CD4-positive, alpha-beta T cell treated with Interleukin-4 for 1 hour (primary cell): ENCODE measurements at regions not wholly inside any gene's neighbourhood (a gene's known extent, or its start where the extent isn't known, plus 50 kb on each side); places are given as distances from the start of the nearest gene placed in this dataset.

Experiments used
- DNase-seq, 2 donors: peaks; one replicate each; pipeline ENCODE4 v3.0.0-alpha.2; 2020 to 2022

DNA sequence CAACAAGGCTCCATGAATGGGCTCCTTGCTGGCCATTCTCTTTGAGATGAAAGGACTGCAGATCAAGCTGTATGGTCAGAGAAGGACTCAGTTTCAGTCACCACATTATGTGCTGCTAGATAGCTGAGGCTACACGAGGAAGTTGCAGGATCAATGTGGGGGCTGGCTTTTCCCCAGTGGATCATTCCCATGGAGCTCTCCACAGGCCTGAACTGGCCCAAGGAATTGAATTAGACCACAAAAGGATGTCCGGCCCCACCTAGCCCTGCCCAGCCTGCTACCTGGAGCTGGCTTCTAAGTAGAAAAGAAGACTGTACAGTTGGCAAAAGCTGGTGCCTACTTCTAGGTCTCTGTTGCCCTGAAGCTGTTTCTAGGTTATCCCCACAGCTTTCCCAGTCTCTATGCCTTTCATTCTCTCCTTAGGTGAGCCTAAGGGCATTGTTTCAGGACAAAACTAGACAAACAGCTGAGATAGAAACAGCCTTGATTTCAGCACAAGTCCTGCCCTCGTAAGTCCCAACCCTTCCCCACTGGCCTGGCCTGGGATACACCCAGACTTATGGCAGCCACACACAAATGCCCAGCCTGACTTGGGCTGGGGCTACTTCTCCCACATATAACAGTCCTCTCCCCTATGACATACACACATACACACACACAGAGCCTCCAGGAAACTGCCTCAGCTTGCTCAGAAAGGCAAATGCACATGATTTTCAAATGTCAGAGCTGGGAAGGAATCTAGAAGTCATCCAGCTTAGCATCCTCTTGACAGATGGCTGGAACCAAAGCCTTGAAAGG is 129.1 kb upstream of the NCAM1 start:
- no peak for DNase-seq

DNA sequence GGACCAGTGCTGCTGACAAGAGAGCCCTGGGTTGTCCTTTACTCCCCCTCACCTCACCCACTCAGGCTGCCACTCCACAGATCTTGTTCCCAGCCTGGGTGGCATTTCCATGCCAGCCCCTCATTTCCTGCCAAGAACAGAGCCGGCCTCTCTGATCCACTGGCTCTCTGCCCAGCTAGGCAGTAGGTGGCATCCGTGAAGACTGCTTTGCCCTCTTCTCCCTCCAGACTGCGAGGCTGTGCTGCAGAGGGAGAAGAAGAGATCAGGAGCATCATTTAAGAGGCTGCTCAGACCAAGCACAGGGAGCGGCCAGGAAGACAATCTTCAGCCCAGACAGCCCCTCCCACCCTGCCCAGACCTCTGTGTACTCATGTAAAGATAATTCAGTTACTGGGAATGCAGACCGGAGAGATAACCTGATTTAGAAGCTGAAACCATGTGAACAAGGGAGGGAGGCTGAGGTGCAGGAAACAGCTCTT is 126.9 kb upstream of the NCAM1 start:
- no peak for DNase-seq

DNA sequence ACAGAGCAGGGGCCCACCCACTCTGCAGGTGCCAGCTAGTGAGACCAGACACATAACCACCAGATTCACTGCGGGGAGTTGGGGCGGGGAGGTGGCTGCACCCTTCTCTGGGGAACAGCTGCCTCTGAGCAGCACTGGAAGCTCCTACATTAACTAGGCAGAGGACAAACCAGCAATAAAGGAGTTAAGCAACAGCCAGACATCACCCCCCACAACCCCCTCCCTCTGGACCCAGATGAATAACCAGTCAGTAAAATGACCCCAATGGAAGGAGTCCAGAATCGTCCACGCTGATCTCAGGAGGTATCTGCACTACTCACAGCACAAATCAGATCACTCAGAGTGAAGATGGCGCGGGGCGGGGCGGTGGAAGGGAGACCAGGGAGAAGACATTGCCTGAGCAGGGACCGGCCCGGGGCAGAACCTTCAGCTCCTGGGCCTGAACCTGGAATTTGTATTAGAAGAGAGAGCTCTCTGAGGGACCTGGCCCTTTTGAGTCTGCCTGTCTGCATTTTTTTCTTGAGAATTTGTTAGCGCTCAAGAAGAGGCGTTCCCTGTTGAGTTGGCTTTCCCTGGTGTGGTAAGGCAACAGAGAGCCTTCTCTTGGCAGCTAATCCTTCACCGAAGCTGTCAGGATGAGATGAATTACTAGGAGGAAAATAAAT is 125.5 kb upstream of the NCAM1 start:
- no peak for DNase-seq

DNA sequence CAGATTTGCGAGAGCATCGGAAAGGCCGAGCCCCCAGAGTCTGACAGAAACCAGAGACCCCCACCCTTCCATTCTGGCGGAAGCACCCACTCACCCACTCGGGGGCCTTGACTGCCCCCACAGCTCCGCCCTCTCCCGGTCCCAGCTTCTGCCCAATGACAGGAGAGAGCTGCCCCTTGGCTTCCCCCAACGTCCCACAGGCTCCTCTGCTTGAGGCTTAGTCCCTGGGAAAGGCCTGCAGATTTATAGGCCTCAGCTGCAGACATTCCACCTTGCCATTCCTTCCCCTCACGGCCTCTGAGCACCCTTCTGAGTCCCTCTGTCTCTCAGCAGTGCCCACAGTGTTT is 125.0 kb upstream of the NCAM1 start:
- no peak for DNase-seq

DNA sequence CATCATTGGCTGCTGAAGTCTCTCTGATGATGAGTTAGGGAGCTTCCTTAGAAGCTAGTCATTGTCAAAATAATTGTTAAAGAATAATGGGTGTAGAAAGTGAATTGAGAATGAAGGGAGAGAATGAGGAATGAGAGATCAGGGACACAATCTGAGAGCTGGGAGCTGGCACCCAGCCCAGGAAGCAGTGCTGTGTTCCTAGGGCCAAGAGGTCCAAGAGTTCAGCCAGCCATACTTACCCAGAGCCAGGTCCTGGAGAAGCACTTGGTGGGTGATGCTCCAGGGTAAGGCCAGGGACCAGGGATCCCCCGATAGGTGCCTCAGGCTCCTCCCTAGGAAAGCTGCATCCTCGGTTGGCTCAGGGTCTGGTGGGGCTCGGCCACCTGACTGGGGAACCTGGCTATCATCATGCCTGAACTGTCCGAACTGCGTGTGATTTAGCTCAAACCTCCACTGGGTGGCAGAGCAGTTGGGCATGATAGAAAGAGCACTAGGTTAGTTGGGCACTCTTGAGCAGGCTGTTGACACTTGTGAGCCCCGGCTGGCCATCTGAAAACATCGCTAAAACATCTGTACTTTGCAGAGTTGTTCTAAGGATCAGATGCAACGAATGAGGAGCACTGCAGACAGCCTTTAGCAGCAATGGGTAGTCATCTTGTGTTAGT is 123.9 kb upstream of the NCAM1 start:
- DNase-seq = no peak

DNA sequence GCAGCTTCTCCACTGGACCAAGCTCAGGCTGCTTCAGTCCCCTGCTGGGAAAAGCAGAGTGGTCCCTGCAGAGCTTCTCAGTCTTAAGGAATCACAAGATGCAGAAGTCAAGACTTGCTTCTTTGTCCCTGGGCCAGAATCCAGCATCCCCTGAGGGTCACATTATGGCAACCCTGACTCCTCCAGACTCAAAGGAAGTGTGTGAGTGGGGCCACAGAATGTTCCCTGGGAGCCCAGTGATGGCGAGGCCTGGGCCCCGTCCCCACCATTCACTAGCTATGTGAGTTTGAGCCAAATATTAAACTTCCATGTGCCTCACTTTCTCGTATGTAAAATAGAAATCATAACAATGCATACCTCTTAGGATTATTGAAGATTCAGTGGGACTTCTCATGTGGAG is 122.2 kb upstream of the NCAM1 start:
- no peak for DNase-seq

DNA sequence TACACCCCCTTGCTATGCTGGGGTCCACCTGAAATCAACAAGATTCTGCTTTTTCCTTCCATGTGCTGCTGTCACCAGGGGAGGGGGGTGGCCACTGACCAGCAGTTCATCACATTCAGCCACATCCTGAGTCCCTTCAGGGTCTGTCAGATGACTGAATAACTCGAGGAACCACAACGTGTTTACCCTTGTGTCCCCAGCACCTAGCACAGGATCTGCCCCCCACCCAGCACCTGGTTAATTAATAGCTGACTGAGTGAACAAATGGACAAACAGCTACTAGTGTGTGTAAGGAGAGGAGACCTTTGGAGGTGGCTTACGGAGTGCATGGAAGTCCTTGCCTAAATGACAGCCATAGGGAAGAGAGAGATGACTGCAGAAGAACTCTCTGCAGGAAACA is 119.5 kb upstream of the NCAM1 start:
- no peak for DNase-seq

DNA sequence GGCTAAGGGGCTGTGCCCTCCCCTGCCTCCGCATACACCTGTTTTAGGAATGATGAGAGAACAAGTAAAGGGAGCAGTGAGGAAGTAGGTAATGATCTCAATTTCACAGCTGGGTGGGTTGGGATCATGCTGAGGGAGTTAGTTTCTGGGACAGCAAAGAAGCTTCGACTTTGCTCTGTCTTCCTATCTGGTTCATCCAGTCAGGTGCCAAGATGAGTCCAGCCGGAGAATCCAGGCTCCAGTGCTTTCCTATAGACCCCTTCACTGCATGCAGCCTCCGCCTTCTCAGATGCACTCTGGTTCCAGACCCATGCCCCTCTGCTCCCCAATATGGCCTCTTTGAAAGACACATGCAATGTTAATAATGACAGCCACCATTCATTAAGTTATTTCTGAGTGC is 119.1 kb upstream of the NCAM1 start:
- no peak for DNase-seq

DNA sequence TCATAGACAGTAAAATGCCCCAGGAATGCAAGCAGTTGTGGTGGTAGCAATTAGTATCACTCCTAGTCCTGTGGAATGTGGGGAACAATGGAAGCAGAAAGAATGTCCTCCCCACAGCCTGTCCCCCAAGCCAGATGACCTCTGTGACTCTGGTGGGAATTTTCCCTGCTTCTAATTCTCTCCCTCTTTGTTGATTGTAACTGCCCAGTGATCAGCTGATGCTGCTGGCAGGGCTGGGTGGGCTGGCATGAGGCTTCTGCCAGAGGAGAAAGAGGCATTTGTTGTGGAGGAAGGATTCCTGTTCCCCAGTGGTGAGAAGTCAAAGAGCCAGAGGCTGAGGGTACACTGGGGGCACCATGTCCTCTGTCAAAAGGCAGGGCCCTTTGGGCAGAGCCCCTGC is 116.7 kb upstream of the NCAM1 start:
- no peak for DNase-seq

DNA sequence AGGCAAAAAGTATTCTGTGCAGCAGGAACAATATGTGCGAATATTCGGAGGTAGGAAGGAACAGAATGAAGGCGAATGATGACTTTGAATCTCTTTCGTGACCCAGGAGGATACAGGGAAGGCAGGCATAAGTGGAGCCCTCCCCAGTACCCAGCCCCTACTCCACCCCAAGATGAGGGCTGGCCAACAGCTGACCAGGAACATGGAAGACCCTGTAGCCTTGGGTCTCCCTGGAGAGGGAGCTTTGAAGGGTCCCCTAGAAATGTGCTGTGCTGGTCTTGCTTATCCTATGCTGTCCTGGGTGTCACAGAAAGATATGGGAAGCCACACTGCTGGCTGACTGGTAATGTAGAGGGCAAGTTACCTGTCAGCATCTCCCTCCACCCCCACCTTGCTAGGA is 113.7 kb upstream of the NCAM1 start:
- no peak for DNase-seq

DNA sequence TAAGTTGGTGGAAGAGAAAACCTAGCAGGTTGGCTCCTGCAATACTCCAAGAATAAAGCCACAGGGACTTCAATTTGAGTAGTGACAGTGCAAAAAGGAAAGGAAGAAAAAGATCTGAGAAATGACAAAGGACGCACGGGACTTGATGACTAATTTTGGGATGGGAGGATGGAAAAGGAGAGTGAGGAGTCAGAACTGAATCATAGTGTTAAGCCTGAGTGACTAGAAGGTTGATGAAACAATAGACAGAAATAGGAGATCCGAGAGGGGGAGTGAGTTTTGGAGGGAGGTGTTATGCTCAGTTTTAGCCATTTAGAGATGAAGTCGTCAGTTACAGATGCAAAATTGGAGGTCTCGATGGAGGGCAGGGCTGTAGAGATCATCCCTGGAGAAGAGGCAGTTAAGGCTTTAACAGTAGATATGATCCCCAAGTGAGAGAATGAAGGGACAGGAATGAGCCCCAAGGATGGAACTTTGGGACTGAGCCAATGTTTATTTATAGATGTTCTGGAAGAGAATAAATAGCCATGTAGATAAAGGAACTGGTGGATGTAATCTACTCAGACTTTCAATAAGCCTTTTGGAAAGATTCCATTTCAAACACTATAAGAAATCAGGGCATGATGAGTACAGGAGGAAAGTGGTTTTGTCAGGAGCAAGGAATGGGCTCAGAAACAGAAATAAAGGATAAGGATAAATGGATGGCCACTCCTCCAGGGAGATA is 108.9 kb upstream of the NCAM1 start:
- DNase-seq = no peak

DNA sequence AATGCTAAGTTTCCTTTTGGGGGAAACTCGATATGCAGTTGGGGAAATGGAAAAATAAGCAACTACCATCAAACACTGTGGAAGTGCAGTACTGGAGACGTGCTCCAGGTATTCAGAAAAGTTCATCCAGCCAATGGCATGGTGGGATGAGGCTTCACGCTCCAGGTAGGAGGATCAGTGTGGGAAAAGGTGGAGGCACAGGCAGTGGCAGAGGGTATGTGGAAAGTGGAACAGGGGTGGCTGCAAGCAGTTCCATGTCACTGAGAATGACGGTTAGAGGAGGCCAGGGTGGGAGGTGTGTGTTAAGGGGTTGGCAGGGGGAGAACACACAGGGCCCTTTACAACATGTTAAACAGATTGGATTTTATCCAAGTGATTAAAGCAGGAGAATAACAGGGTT is 105.1 kb upstream of the NCAM1 start:
- DNase-seq = no peak

DNA sequence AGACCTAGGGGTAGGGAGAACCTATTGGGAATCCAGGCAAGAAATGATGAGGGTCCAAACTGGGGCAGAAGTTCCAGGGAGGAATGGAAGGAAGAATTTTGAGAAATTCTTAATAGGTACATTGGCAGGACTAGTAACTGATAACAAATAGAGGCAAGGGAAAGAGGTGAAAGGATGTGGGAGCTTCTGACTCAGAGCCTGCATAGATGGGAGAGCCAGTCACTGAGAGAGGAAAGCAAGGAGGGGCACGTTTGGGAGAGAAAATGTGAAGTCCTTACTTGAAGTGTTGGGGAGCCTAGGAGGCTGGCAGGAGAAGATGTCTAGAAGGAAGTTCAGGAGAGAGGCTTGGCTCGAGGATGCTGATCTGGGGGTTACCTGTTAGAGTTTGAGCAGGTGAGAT is 104.6 kb upstream of the NCAM1 start:
- no peak for DNase-seq

DNA sequence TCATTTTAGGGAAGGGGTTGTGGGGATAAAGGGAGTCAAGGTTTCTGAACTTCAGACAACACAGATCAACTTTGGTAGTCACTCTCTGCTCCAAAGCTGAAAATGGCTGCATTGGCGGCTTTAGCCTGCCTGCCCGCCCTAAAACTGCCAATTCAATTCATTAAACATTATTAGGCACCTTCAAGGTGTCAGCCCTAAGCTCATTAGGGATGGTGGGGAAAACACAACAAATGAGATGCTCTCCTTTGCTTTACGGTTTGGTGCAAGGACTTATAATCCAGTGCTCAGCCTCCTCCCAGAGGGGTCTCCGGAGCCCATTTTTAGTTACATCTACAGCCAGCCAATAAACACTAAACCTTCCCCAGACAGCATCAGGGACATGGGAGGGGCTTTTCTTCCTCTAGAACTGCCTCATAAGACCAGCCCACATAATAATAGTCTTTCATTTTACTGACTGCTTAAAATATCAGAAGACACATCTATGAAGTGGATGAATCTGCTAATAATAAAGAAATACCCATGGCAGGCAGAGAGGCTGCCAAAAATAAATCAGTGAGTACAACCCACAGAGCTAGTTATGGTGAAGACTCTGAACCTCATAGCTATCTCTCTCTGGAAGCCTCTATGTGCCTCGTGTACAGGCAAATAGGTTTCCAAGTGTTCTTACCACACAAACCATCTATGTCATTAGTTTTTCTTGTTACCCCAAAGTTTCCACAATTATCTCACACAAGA is 102.8 kb upstream of the NCAM1 start:
- DNase-seq = no peak

DNA sequence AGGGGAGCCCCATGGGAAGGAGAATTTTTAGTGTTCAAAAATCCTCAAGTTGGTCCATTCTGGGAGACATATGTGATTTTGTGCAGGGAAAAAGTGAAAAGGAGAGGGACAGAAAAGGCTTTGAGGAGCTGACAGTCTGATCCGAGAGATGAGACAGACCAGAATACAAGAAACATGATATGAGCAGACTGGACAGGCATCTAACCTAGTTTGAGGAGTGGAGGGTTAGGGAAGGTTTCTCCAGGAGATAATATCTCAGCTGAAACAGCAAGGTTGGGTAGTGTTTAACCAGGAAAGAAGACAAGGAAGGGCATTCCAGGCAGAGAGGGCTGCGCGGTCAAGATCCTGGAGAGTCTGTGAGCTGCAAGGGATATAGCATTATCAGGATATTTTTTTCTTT is 101.4 kb upstream of the NCAM1 start:
- no peak for DNase-seq

DNA sequence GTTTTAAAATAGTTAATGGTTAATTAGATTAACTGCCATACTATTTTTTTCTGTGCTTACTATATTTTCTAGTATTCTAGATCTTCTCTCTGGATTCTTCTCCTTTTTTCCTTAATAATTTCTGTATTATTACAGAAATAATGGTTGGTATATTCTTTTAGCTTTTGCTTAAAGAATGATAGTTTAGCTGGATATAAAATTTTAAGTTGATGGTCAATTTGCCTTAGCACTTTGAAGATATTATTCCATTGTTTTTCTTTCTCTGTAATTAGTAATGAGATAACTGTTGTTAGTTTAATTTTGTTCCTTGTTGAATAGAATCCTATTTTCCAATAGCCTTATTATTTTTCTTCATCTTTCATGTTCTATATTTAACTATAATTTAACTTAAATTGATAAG is 99.9 kb upstream of the NCAM1 start:
- no peak for DNase-seq

DNA sequence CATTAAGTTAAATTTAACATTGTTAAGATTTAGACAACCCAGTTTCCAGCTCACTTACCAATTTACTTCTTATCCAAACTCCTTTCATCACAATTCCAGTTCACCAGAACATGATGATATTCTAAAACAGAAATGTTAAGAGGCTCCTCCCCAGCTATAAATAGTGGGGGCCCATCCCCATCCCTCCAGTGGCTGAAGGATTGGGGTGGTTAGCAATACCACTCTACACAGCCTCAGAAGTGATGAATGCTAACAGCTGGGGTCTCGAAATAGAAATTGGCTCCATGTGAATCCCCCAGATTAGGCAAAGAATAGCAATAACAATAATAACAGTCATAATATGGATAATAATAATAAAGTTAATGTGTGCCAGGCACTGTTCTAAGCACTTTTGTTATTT is 97.9 kb upstream of the NCAM1 start:
- no peak for DNase-seq

DNA sequence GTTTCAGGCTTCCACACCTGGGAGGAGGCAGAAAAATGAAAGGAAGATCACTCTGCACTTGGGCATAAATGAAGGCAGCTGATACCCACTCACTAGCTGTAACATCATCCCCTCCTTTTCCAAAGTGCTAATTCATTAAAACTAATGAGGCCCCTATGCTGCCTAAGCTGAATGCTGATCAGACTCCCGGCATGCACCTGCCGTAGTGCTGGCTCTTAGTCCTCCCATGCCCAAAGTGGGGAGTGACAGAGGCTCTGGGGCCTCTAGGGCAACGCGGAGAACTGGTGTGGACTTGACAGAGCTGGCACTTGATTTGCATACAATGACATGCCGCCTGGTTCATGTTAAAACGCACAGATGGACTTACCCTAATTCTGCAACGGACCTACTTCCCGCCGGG is 96.5 kb upstream of the NCAM1 start:
- DNase-seq = no peak

DNA sequence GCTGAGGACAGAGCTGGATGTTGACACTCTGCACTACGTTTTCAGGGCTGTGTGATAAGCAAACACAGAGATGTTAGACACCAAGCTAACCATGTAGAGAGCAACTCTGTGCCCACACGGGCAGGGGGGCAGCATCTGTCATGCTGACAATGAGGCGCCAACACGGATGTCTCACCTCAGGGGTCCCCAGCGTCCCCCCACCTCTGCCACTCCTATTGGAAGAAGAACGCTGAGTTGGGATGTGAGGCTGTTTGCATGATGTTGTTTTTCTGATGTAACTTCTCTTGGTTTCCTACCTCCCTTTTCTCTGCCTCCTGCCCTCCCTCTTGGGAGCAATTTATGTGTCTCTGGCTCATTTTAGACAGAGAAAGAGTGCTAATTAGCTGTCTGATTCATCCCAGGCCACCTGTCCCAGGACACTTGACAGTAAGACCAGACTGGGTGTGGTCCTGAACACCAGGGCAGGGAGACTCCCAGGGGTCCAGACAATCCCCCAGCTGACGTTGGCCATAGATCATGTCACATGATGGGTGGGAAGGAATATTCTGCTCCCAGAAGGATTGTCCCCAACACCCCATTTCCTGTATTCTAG is 89.2 kb upstream of the NCAM1 start:
- no peak for DNase-seq

DNA sequence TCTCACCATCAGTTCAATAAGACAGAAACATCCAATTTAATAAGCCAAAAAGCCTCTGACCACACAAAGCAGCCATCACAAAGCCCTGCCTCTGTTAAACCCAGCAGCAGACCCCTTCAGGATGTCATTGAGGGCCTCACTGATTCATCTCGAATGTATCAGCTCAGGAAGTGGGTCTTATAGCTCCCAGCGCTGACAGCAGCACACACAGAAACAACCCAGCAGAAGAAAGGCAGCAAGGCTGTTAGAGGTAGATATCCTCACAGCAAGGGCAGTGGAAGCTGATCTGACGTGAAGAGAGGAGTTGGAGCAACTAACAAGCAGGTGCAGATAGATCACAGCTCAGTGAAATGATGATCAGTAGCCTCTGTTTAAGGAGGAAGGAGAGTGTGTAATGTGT is 86.2 kb upstream of the NCAM1 start:
- DNase-seq = no peak

DNA sequence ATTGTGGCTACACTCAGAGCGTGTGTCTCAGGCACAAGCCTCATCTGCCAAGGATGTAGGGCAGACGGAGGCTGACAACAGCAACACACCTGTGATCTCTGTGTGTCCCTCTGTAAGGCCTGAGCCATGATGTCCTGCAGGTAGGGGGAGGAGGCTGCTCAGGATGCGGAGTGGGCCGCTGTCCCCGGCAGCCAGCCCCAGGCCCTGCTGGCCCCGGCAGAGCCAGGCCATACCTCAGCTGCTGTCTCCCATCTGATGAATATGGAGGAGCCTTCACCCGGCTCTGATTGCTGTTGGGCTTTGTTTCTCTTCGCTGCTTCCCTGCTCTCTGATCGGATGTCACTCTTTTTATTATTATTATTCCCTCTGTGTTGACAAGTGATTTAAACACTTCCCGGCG is 83.6 kb upstream of the NCAM1 start:
- no peak for DNase-seq

DNA sequence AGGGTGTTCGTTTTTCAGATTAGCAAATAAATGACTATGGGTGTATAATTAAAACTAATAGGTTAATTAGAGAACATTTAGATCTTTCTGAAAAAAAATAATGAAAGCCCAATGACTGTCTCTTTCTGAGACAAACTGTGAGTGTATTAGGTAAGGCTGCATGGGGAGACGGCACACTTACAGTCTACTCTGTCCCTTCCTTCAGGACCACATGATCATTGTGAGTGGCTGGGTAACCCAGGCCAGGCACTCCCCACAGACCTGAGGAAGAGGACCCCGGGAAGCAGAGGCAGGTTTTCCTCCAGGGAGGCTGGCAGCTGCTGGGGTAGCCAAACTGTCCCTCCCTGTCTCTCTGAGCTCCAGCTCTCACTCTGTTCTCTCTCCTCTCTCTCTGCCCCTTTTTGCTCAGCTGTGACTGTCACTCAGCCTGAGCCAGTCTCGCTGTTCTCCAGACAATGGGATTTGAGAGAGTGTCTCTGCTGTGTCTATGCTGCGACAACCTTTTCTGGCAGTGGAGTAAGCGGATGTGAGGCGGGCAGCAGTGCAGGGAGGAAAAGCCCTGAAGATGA is 83.1 kb upstream of the NCAM1 start:
- DNase-seq = no peak
